Lung microvascular endothelial cell (primary cell): ENCODE measurements at regions not wholly inside any gene's neighbourhood (a gene's known extent, or its start where the extent isn't known, plus 50 kb on each side); places are given as distances from the start of the nearest gene placed in this dataset.

Experiments
- DNase-seq, 2 donors: peaks; one replicate each; pipeline versions ENCODE4 v3.0.0 to v3.0.0-alpha.2; 2010; ENCODE audit warnings: low read depth in 2 of 2

DNA sequence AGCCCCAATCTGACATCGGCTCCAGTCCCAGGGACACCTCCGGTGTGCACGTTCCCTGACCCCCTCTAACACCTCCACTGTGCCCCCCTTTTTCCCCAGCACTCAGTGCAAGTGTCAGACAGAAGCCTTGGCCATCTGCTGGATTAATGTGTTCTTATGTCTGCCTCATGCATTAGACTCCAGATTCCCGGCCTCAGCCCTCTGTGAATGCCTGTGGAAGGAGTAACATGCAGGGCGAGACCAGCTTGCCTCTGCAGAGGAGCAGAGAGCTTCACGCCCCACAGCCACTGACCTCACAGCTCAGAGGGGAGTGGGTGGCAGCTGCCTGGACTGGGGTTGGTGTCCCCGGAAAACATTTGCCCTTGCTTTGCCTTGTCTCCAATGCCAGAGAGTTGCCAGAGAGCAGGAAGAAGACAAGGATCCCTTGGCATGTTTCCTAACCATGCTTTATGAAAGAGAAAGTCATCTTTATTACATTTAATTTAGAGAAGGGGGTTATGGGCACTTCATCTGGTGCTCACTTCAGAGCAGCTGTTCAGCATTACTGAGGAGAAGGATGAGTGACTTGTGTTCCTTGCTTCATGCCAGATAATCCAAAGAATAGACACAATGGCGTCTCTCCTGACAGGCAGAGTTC lies 91.6 kb upstream of the CXCL12 start:
- no peak for DNase-seq

DNA sequence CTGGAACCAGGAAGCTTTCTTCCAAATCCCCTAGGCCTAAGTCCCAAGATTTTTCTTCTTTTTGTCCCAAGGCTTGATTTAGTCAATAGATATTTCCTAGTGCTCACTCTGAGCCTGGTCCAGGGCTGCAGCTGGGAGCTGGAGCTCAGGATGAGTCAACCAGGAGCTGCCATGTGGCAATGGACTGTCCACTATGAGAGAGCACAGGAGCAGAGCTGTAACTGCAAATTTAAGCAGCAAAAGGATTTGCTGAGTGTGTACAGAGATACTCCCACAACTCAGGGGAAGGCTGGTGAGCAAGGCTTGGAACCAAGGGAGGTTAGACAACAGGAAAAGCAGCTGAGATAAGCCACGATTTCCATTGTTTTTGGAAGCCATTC lies 92.1 kb upstream of the CXCL12 start:
- no peak for DNase-seq

DNA sequence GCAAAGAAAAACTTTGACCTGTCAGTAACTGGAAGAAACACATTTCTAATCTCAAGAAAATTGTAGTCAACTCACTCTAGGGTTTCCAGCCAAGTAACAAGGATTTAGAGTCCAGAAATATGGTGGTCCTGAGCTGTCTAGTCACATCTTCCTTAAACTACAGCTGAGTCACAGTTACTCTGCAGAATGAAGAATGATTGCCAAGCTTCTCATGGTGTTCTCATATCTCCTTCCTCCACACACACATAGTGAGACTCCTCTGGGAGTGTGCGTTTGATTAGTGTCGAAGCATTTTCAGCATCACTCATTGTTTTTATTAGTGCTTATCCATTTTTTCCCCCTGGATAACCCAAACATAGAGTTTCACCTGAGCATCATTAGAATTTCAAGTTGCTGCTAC lies 93.1 kb upstream of the CXCL12 start:
- DNase-seq, result no peak

DNA sequence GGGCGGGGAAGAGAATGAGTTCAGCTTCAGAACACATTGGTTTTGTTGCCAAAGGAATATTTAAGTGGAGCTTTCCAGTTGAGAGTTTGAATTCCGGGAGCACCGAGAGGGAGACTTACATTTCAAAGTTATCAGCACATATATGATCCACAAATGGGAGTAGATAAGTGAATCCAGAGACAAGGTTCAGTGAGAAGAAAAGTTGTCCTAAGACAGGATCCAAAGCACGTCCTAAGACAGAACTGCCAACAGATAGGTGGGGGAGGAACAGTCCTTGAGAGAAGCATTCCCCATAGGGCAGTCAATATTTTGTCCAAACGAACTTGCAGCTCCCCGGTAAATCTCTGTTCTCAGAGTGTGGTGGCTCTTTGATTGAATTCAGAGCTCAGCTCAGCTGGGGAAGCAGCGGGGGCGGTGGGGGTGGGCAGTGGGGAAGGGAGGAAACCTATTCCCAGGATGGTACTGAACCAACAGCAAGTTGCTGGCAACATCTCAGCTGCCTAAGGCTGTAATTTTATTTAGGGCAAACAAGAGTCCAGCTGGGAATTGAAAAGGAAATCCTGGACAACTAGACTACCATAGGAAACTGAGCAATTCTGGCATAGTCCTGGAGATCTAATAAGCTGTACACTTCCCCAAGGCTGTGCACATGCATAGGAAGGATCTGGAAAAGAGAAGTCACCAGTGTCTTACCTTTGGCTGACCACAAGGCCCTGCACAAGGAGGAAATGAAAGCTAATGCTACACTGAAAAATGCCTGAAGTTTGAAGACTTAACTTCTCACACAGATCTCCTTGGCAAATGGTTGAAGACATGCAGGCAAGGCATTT lies 94.2 kb upstream of the CXCL12 start:
- DNase-seq, result no peak

DNA sequence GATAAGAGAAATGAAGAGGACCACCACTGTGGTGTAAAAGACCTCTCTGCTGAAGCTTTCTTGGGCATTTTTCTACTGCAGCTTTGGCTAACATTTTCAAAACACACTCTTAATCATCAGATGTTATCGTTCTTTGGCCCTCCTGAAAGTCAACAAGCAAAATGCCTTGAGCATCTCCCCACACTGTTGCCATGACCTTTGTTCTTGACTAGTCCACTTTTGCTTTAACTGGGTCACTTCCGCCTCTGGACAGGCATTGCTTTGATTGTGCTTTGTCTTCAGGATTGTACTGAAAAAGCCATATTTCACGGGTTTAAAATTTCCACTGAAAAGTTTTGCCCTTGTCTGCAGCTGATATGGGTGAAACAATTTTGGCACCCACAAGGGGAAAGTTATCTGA lies 107.8 kb upstream of the CXCL12 start:
- no peak for DNase-seq

DNA sequence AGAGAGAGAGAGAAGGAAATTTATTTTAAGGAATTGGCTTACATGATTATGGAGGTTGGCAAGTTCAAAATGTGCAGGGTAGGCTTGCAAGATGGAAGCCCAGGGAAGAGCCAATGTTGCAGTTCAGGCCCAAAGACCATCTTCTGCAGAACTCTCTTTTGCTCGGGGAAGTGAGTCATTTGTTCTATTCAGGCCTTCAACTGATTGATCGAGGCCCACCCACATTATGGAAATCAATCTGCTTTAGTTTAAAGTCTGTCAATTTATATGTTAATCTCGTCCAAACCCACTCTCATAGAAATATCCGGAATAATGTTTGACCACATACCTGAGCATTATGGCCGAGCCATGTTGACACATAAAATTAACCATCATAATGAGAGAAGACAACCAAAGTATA lies 113.3 kb upstream of the CXCL12 start:
- DNase-seq, result no peak

DNA sequence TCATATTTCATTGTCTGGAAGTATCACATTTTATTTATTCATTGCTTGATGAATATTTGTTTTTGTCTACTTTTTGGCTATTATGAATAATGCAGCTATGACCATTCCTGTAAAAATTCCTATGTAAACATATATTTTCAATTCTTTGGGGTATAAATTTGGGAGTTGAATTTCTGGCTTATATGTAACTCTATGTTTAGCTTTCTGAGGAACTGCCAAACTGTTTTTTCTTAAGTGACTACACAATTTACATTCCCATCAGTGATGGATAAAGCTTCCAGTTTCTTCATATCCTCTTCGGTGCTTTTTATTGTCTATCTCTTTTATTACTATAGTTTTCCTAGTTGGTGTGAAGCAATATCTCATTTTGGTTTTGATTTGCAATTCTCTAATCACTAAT lies 115.6 kb upstream of the CXCL12 start:
- DNase-seq, result no peak

DNA sequence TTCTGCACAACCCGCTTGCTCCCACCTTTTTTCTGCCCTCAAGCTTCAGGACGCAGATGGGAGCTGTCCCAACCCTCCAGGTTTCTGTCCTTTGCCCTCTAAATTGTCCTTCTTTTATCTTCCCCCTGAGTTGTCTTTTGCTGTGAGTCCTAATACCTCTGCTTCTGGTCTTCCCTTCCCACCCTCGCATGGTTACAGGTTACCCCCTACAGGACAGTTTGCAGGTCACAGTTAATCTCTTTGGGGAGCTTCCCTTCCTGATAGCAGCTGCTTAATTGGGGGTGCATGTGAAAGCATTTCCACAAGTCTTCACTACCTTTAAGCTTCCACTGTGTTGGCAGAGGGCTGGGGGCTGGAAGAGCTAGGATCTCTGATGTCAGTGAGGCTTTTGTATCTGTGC lies 121.5 kb upstream of the CXCL12 start:
- no peak for DNase-seq

DNA sequence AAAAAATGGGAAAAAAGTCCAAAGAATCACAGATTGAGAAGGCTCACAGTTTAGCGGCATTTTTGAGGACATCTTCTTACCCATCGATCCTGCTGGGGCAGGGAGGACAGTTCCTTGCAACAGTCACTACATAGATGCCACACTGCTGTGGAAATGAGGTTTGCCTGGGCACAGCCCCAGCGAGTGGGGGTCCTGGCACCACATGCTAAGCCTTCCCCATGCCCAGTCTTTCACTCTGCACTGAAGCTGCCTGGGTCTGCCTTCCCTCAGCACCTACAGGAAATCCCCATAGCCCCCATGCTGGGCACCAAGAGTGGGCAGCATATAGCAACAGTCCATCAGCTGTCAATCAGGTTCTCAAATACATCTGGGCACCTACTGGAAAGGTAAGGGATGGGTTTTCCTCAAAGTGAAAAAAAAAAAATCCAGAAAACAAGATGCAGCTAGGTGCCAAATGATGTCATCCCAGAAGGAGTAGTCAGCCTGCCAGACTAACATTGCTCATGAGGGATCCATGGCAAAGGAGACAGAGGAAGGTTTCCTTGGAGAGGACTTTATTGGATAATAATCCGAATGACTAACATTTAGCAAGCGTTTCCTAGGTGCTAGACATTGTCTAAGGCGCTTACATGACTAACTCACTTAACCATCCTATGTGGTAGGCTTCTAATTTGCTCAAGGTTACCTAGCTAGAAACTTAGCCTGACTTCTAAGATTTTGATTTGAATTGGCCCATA lies 125.7 kb upstream of the CXCL12 start:
- DNase-seq, result no peak

DNA sequence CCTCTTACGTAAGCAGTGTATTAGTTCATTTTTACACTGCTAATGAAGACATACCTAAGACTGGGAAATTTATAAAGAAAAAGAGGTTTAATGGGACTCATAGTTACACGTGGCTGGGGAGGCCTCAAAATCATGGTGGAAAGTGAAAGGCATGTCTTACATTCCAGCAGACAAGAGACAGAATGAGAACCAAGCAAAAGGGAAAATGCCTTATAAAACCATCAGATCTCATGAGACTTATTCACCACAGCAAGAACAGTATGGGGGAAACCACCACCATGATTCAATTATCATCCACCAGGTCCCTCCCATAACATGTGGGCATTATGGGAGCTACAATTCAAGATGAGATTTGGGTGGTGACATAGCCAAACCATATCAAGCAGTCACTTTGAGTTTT lies 126.3 kb upstream of the CXCL12 start:
- DNase-seq, result no peak

DNA sequence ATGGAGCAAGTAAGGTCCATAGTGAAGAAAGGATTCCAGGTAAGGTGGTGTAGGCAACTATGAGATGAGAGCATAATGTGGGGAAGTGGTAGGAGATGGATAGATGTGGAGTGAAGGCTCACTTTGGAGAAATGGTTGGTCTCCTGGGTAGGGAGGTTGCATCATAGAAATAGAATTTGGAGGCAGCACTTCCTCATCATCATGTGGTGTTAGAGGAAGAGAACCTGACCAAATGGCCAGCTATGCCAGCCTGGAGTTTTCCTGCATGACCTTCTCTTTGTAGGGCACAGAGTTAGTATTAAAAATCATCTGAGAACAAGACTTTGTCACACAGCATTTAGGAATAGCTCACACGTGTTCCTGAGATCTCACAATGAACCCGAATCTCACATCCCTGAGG lies 126.7 kb upstream of the CXCL12 start:
- DNase-seq, result no peak

DNA sequence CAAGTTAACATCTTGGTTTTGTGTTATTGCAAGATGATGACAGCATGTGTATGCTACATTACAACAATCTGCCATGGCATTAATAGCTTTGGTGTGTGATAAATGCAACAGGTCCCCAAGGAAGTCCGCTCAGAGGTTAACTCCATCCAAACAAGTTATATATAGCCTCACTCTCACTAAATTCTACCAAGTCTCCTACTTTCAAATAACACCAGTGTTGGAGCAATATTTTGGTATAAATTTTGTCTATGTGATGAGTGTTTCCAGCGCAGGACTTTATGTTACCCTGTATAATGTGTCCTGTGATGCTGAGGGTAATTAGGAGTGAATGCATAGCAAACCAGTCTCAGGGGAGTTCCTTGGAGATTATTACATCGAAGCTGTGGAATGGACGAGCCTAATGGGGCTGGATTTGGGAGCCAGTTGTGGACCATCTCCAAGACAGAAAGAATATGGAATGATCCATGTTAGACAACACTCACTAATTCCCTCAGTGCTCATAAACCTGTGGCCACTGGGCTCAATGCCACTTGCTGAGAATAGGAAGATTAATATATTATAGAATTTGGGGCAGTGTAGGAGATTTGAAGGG lies 127.6 kb upstream of the CXCL12 start:
- no peak for DNase-seq

DNA sequence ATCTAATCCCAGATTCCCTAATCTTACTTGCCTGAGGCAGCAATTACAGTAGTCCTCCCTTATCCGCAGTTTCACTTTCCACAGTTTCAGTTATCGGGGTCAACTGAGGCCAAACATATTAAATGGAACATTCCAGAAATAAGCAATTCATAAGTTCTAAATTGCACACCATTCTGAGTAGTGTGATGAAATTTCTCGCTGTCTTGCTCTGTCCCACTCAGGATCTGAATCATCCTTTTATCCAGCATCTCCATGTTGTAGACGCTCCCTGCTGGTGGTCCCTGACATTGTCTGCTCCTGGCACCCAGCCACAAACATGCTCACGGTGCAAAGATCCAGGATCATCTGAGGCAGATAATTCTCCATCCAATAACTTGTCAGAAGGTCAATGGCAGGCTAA lies 128.7 kb upstream of the CXCL12 start:
- no peak for DNase-seq

DNA sequence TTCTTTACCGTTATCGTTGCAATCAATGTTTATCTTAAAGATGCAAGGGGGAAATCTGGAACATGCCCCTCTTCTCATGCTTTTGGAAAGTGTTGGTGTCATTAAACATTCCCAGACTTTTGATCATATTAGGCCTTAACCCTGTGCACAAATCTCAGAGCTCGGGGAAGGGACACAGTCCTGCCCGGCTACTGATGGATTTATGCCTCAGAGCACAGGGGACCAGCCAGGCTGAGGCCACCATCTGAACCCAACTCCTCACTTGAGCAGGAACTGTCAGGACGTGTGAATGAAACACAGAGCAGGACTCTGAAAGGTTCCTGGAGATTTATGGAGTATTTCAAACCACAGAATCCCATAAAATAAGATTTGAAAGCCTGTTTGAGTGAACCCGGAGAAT lies 132.0 kb upstream of the CXCL12 start:
- DNase-seq, result no peak

DNA sequence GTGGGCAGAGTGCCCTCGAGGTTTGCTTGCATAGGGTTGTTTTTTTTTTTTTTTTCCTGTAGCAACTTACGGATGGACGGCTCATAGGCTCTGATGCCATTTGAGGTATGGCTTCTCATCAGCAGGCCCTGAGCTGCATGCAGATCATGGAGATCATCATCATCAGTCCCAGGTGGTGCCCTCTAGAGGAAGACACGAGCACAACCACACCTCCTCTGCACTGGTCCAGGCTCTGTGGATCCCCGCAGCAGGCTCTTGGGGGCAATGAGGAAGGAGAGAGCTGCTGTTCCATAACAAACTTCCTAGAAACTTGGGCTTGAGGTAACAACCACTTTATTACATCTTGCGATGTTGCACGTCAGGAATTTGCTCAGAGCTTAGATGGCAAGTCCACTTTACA lies 132.7 kb upstream of the CXCL12 start:
- no peak for DNase-seq

DNA sequence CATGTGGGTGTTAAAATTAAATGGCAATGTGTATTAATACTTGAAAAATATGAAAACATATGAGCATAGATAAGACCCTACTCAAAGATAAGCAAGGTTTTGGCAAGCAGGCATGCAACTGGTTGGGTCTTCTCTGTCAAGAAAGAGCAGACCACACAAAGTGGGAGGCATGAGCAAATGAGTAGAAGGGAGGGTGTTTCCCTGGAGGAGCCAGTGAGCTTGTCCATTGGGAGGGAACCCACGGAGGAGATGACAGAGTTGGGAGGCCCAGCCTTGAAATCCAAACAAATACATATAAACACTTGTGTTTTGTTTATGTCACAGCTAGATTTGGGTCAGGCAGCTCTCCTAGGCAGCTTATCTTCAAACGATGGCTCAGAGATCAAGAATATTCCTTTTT lies 134.5 kb upstream of the CXCL12 start:
- no peak for DNase-seq

DNA sequence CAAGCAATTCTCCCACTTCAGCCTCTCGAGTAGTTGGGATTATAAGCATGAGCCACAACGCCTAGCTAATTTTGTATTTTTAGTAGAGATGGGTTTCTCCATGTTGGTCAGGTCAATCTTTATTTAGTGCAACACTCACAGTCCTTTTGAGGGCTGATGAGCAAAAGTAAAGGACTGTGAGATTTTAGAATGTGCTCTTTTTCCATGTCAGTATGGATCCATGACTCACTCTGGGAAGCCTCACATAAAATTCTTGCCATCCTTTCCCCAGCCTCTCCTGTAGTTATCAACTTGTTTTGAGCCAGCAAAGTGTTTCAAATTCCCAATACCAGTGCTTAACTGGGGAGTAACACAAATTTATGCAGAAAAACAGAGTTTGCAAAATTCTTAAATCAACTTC lies 135.8 kb upstream of the CXCL12 start:
- no peak for DNase-seq

DNA sequence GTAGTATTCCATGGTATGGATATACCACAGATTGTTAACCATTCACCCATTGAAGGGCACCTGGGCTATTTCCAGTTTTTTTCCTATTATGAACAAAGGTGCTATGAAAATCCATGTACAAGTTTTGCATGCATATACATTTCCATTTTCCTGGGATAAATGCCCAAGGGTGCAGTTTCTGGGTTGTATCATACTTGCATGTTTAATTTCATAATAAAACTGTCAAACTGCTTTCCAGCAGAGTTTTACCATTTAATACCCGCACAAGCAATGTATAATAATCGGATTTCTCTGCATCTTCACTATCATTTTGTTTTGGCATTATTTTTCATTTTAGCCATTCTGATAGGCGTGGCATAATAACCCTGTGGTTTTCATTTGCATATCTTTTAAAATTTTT lies 154.3 kb upstream of the CXCL12 start:
- DNase-seq, result no peak

DNA sequence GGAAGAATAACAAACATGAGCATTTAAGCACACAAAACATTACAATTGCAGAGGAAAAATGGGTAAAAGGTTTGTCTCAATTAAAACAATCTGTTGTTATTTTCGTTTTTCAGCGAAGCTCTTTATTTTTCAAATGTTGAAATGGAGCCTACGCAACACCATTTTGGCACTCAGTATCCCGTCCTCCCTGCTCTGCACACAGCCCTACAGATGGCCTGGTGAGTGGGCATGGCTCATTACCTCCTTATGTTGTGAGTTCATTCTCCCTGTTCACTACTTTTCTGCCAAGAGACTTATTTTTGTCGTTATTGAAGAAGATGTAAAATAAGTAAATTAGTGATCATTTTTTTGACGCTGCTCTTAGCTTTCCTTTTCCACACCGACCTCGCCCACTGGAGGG lies 167.8 kb upstream of the CXCL12 start:
- no peak for DNase-seq

DNA sequence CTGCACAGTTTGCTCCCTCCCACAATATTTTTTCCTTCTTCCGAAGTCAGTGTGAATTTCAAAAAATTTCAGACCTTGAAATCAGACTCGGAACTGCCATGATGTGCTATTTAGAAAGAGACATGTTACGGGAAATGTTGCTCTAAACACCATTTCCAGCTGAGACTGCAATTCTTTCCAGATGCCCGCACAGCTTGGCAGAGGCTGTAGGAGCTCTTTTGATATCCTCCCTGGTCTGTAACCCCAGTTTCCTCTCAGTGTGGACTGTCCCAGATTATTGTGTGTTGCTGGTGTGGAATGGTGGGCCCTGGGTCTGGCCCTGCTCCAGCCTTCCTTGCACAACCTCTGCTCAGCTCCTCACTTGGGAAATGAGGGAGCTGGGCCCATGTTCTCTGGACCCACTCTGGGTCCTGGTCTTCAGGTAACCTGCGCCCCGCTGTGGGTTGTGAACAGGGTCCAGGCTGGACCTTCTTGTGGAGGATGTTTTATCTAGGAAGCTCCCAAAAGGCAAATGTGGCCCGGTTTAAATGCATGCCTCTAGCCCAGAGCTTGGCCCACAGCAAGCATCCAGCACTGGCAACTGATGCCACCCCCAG lies 172.8 kb upstream of the CXCL12 start:
- no peak for DNase-seq

DNA sequence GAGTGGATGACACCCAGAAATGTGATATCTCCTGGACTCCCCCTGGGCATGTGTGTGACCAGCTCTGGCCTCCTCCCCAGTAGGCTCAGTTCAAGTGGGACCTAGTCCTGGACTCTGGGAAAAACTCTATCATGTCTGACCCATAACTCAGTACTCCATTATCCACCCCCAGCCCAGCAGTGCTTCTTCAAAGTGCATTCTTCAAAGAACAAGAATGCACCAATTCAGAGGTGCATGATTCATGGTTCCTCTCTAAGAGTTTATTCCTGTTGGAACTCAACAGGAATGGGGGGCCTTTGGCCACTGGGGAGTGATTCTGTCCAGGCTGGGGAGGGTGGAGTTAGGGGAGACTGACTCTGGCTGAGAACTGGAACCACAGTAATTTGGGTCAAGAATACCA lies 173.6 kb upstream of the CXCL12 start:
- no peak for DNase-seq

DNA sequence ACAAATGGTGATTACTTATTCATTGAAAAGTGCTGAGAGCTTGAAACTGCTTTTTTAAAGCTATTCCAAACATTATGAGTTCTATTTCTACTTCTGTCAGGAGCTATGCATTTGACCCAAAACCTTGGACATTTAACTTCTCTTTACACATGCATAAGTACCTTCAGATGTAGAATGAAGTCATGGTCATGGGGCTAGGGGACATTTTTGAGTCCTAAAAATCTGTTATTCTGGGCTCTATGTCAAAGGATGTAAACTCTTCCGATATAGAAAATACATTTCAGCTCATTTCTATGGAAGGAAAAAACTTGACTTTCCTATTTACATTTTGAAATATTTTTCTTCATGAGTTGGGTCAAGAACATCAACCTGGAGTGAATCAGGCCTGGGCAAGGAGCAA lies 179.5 kb upstream of the CXCL12 start:
- DNase-seq, result no peak
